Caco-2 (cell line): ENCODE measurements at regions not wholly inside any gene's neighbourhood (a gene's known extent, or its start where the extent isn't known, plus 50 kb on each side); places are given as distances from the start of the nearest gene placed in this dataset.

Experiments
- BruUV-seq: library from RNA; stranded (reverse); fragments of 400-500 nt; replicated peaks from 2 replicates; lab custom pipeline; 2021; lab: Mats Ljungman, UMichigan
- CTCF ChIA-PET: fragments of 300-600 bp; sonication (Branson Sonifier 250); formaldehyde crosslinking; loops from one replicate; lab custom pipeline; 2022; ENCODE audit warnings: antibody characterized with exemption; lab: Charles Lee
- POLR2A ChIA-PET: fragments of 300-600 bp; sonication (Branson Sonifier 250); formaldehyde crosslinking; loops from one replicate; lab custom pipeline; 2022; ENCODE audit warnings: antibody characterized with exemption; lab: Charles Lee
- DNase-seq, 2 experiments: peaks; one replicate each; pipeline versions ENCODE4 v3.0.0 to v3.0.0-alpha.2; 2020 to 2022
- H3K27me3 ChIP-seq: replicated peaks from 2 replicates; pipeline ENCODE4 v1.6.0; 2011; ENCODE audit warnings: low read length; ENCODE audit not compliant: control insufficient read depth, insufficient read depth
- H3K36me3 ChIP-seq: 2 replicates; pipeline ENCODE4 v1.5.1; 2011; ENCODE audit warnings: low read length; ENCODE audit not compliant: control insufficient read depth, insufficient read depth
- H3K4me1 ChIP-seq: fragments of 250-450 bp; sonication (Bioruptor Pico); 2 replicates; pipeline ENCODE4 v1.5.1; 2020; ENCODE audit warnings: mild to moderate bottlenecking
- H3K4me3 ChIP-seq: 2 replicates; pipeline ENCODE4 v1.5.1; 2011; ENCODE audit warnings: low read depth, mild to moderate bottlenecking, control low read depth, low read length
- H3K9me3 ChIP-seq: fragments of 250-450 bp; sonication (Bioruptor Pico); 2 replicates; pipeline ENCODE4 v1.5.1; 2020; ENCODE audit warnings: mild to moderate bottlenecking, moderate library complexity
- H3K27ac Mint-ChIP-seq: one replicate; pipeline ENCODE4 v1.8.0; 2022; ENCODE audit warnings: mixed read lengths; ENCODE audit not compliant: unreplicated experiment
- H3K27me3 Mint-ChIP-seq: one replicate; pipeline ENCODE4 v1.8.0; 2022; ENCODE audit warnings: mixed read lengths; ENCODE audit not compliant: insufficient read depth, unreplicated experiment
- H3K36me3 Mint-ChIP-seq: one replicate; pipeline ENCODE4 v1.8.0; 2022; ENCODE audit warnings: mild to moderate bottlenecking, mixed read lengths; ENCODE audit not compliant: insufficient read depth, unreplicated experiment
- H3K4me1 Mint-ChIP-seq: one replicate; pipeline ENCODE4 v1.8.0; 2022; ENCODE audit warnings: low read depth, mixed read lengths; ENCODE audit not compliant: unreplicated experiment
- H3K4me3 Mint-ChIP-seq: one replicate; pipeline ENCODE4 v1.8.0; 2022; ENCODE audit warnings: mild to moderate bottlenecking, moderate library complexity, mixed read lengths; ENCODE audit not compliant: unreplicated experiment
- H3K9me3 Mint-ChIP-seq: one replicate; pipeline ENCODE4 v1.8.0; 2022; ENCODE audit warnings: mixed read lengths; ENCODE audit not compliant: unreplicated experiment
- intact Hi-C: fragments of 100-400 bp; cut with micrococcal nuclease; formaldehyde crosslinking; loops from one replicate; pipeline ENCODE4 v1.10.0; 2022; ENCODE audit not compliant: unreplicated experiment
- TF ChIP-seq, protein P1 (sequence below), 2 experiments: fragments of 200-600 bp in 1 of 2; IDR thresholded peaks; 1 replicate in 1 of 2; 2 replicates in 1 of 2; pipeline versions ENCODE4 v1.5.1 to v1.8.0; 2011 to 2022; ENCODE audit warnings: antibody characterized with exemption in 1 of 2, control low read depth in 1 of 2, inconsistent platforms in 1 of 2, low read depth in 1 of 2, low read length in 1 of 2, mild to moderate bottlenecking in 1 of 2, moderate library complexity in 1 of 2; ENCODE audit not compliant: insufficient read depth in 1 of 2, severe bottlenecking in 1 of 2, unreplicated experiment in 1 of 2

DNA sequence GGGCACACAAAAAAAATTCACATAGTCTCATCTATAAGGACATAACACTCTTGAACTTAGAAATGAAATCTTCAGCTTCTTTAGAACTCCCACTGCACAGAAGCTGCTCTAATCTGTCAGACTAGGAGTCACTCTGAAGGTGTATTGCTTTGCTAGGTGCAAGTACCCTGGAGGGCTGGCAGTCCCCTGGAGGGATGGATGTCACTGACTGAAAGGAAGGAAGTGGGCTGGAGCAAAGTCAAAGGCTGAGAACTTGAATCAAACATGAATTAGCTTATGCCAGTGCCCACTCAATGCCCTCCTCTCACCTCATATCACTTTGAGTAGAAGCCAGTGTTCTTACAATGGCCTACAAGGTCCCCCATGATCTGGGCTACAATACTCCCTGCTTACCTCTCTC lies 140.3 kb upstream of the ANKRD1 start:
- intact Hi-C loops: no loop called here
- no peaks in the 10 kb centered on the region for H3K4me1 ChIP-seq
- H3K36me3 Mint-ChIP-seq: no peaks in the 10 kb centered on the region
- TF ChIP-seq, protein P1, sequence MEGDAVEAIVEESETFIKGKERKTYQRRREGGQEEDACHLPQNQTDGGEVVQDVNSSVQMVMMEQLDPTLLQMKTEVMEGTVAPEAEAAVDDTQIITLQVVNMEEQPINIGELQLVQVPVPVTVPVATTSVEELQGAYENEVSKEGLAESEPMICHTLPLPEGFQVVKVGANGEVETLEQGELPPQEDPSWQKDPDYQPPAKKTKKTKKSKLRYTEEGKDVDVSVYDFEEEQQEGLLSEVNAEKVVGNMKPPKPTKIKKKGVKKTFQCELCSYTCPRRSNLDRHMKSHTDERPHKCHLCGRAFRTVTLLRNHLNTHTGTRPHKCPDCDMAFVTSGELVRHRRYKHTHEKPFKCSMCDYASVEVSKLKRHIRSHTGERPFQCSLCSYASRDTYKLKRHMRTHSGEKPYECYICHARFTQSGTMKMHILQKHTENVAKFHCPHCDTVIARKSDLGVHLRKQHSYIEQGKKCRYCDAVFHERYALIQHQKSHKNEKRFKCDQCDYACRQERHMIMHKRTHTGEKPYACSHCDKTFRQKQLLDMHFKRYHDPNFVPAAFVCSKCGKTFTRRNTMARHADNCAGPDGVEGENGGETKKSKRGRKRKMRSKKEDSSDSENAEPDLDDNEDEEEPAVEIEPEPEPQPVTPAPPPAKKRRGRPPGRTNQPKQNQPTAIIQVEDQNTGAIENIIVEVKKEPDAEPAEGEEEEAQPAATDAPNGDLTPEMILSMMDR (IDR thresholded peaks at IDR 0.05; ENCODE audit: insufficient read depth in 1 of 2, low read depth in 1 of 2, low read length in 1 of 2, severe bottlenecking in 1 of 2, unreplicated experiment in 1 of 2): no peak
- POLR2A ChIA-PET: no interaction called here
- peaks cover 8% of the 10 kb centered on the region for H3K27me3 Mint-ChIP-seq
- no peaks in the 10 kb centered on the region for H3K27me3 ChIP-seq
- no TSS peak for BruUV-seq
- H3K36me3 ChIP-seq: no peaks in the 10 kb centered on the region
- H3K4me3 ChIP-seq: no peak overlapping the region
- no peaks in the 10 kb centered on the region for H3K9me3 Mint-ChIP-seq
- no peak overlapping the region for H3K27ac Mint-ChIP-seq
- no peak overlapping the region for H3K4me3 Mint-ChIP-seq
- no peaks in the 10 kb centered on the region for H3K4me1 Mint-ChIP-seq
- no peaks in the 10 kb centered on the region for H3K9me3 ChIP-seq
- no peak for DNase-seq
- CTCF ChIA-PET: no interaction called here

DNA sequence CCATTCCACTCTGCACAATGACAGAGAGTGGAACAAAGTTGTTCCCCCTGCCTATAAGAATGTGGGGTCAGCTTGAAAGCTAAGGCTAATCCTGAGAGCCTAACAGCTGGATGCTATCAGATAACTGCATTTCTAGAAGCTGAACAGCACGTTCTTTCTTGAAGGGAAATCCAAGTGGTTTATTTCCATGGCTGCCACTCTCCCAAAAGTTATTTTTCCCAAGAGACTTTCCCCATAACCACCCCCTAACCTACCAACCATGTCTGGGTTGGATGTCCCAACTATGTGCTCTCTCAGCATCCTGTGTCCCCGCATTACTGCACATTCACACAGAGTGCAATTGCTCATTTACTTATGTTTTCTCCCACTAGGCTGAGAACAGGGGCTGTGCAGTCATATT lies 140.7 kb upstream of the ANKRD1 start:
- Mint-ChIP-seq H3K4me1 (no peaks in the 10 kb centered on the region), H3K27ac (no peak overlapping the region), H3K36me3 (no peaks in the 10 kb centered on the region), H3K27me3 (peaks cover 10% of the 10 kb centered on the region), H3K9me3 (no peaks in the 10 kb centered on the region), H3K4me3 (no peak overlapping the region)
- no peak overlapping the region for H3K4me3 ChIP-seq
- POLR2A ChIA-PET: no interaction called here
- TF ChIP-seq, protein P1 (IDR thresholded peaks at IDR 0.05; ENCODE audit: insufficient read depth in 1 of 2, low read depth in 1 of 2, low read length in 1 of 2, severe bottlenecking in 1 of 2, unreplicated experiment in 1 of 2): no peak
- BruUV-seq: no TSS peak
- intact Hi-C loops: no loop called here
- CTCF ChIA-PET: no interaction called here
- no peaks in the 10 kb centered on the region for H3K9me3 ChIP-seq
- no peaks in the 10 kb centered on the region for H3K4me1 ChIP-seq
- H3K27me3 ChIP-seq: no peaks in the 10 kb centered on the region
- no peaks in the 10 kb centered on the region for H3K36me3 ChIP-seq
- no peak for DNase-seq

DNA sequence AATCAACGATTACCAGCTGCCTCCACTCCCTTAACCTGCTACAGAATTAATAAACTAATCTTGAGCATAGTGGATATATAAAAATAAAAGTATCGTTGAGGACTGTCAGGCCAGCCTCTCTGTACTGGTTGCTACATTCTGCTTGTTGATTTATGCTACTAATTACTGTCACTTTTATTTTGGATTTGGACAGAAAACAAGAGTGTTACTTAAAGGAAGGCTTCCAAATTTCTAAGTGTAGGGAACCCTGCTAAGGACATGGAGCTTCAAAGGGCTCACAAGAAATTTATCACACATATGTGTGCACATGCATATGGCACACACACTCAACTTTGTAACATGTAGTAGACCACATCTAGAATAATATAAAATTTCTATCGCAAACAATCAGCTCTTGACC lies 141.2 kb upstream of the ANKRD1 start:
- CTCF ChIA-PET: no interaction called here
- no peaks in the 10 kb centered on the region for H3K36me3 Mint-ChIP-seq
- BruUV-seq: no TSS peak

More for the DNA sequence above, 141.2 kb upstream of the ANKRD1 start:
- TF ChIP-seq, protein P1 (IDR thresholded peaks at IDR 0.05; ENCODE audit: insufficient read depth in 1 of 2, low read depth in 1 of 2, low read length in 1 of 2, severe bottlenecking in 1 of 2, unreplicated experiment in 1 of 2): no peak
- no peaks in the 10 kb centered on the region for H3K36me3 ChIP-seq
- Mint-ChIP-seq H3K9me3 (no peaks in the 10 kb centered on the region), H3K4me1 (no peaks in the 10 kb centered on the region), H3K27me3 (peaks cover 10% of the 10 kb centered on the region), H3K4me3 (no peak overlapping the region), H3K27ac (no peak overlapping the region)
- H3K4me1 ChIP-seq: no peaks in the 10 kb centered on the region
- H3K9me3 ChIP-seq: no peaks in the 10 kb centered on the region
- no peak overlapping the region for H3K4me3 ChIP-seq
- intact Hi-C loops: no loop called here
- DNase-seq: no peak
- no peaks in the 10 kb centered on the region for H3K27me3 ChIP-seq
- POLR2A ChIA-PET: no interaction called here
